Upper lobe of left lung (tissue), 6 donors: ENCODE measurements at regions not wholly inside any gene's neighbourhood (a gene's known extent, or its start where the extent isn't known, plus 50 kb on each side); places are given as distances from the start of the nearest gene placed in this dataset.

Experiments used
- ATAC-seq, 2 donors: fragments of 200-7000 bp; cut with Tn5 transposase; one replicate each; pipeline ENCODE4 v1.9.1; 2022; ENCODE audit warnings: mild to moderate bottlenecking in 2 of 2, moderate library complexity in 2 of 2; ENCODE audit not compliant: low FRiP score in 2 of 2
- DNase-seq, 2 donors: peaks; one replicate each; pipeline ENCODE4 v3.0.0-alpha.2; 2019 to 2020
- H3K27ac ChIP-seq, 4 donors: fragments of 200-600 bp; sonication (generic); one replicate each; pipeline ENCODE4 v1.5.1; 2016 to 2019
- H3K27me3 ChIP-seq, 4 donors: fragments of 200-600 bp; sonication (generic); one replicate each; pipeline ENCODE4 v1.5.1; 2017 to 2019
- H3K36me3 ChIP-seq, 4 donors: fragments of 200-600 bp; sonication (generic); one replicate each; pipeline ENCODE4 v1.5.1; 2016 to 2019
- H3K4me1 ChIP-seq, 4 donors: fragments of 200-600 bp; sonication (generic); one replicate each; pipeline ENCODE4 v1.5.1; 2018 to 2019
- H3K4me3 ChIP-seq, 4 donors: fragments of 200-600 bp; sonication (generic); one replicate each; pipeline ENCODE4 v1.5.1; 2017 to 2019; ENCODE audit warnings: mild to moderate bottlenecking in 2 of 4, moderate library complexity in 1 of 4
- H3K9me3 ChIP-seq, 4 donors: fragments of 200-600 bp; sonication (generic); one replicate each; pipeline ENCODE4 v1.5.1; 2018 to 2019
- CTCF ChIP-seq, 6 experiments: fragments of 450-650 bp in 4 of 6; fragments of 200-600 bp in 2 of 6; sonication (generic) in 2 of 6; IDR thresholded peaks; one replicate each; pipeline ENCODE4 v1.5.1; 2016 to 2019; ENCODE audit warnings: antibody characterized with exemption in 6 of 6
- EP300 ChIP-seq, 4 donors: sonication (generic); formaldehyde crosslinking; IDR thresholded peaks; one replicate each; pipeline ENCODE4 v1.5.1; 2017; ENCODE audit warnings: antibody characterized with exemption in 4 of 4, control low read depth in 2 of 4
- POLR2A ChIP-seq, 4 donors: fragments of 450-650 bp; IDR thresholded peaks; one replicate each; pipeline ENCODE4 v1.5.1; 2016 to 2017; ENCODE audit warnings: antibody characterized with exemption in 4 of 4, mild to moderate bottlenecking in 2 of 4
- POLR2AphosphoS5 ChIP-seq, 2 donors: sonication (generic); formaldehyde crosslinking; IDR thresholded peaks; one replicate each; pipeline ENCODE4 v1.5.1; 2017; ENCODE audit warnings: antibody characterized with exemption in 2 of 2
- WGBS, 2 donors: methylation state at CpG; one replicate each; pipeline ENCODE4 v1.1.5; 2017 to 2018; 5-methylcytosine and 5-hydroxymethylcytosine counted together
- donor health status: DM: no; HTN: no; CAD: no; lungs with moderate emphysema.
- donor health status: DM: no; HTN: yes; CAD: no; lungs with severe emphysema.

- H3K4me3 ChIP-seq: no peak overlapping the region
- no peaks in the 10 kb centered on the region for H3K27me3 ChIP-seq
- H3K9me3 ChIP-seq: no peaks in the 10 kb centered on the region
- DNase-seq (no peak), ATAC-seq (no peak)
- 87 to 92% methylated on average over 4 of the region's 4 CpGs for WGBS, 2 donors
- no peaks in the 10 kb centered on the region for H3K4me1 ChIP-seq
- no peak for TF ChIP-seq POLR2AphosphoS5 (IDR thresholded peaks at IDR 0.05)
- TF ChIP-seq EP300 (IDR thresholded peaks at IDR 0.05): no peak
- no peak for TF ChIP-seq POLR2A (IDR thresholded peaks at IDR 0.05)
- TF ChIP-seq CTCF (IDR thresholded peaks at IDR 0.05): no peak
- no peak overlapping the region for H3K27ac ChIP-seq
- H3K36me3 ChIP-seq: no peaks in the 10 kb centered on the region
These were observed 695.3 kb downstream of the KCNA4 start for GRCh38 chr11:29321293-29322132.

DNA sequence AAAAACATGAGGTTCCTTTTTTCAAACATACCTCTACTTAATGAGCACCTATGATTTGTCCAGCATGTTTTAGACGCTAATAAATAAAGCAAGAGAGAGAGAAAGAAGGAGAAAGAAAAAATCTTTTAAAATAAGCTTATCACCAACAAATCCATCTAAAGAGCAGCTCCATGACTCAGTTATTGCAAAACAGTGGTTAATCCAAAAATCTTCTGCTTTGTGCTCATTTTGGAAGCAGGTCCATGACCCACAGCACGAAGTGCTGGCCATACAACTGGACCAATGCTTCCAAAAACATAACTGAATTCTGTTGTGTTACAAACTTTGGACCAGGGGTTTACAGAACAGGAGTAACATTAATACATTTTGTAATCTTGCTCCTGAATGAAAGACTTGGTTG lies 696.6 kb downstream of the KCNA4 start:
- Histone ChIP-seq H3K4me3 (no peak overlapping the region), H3K27me3 (no peaks in the 10 kb centered on the region), H3K9me3 (no peaks in the 10 kb centered on the region), H3K27ac (no peak overlapping the region), H3K36me3 (no peaks in the 10 kb centered on the region), H3K4me1 (no peaks in the 10 kb centered on the region)
- ATAC-seq: no peak
- WGBS, 2 donors: 54 to 56% methylated on average over 2 of the region's 2 CpGs
- DNase-seq: no peak
- TF ChIP-seq POLR2A (IDR thresholded peaks at IDR 0.05): no peak
- TF ChIP-seq POLR2AphosphoS5 (IDR thresholded peaks at IDR 0.05): no peak
- no peak for TF ChIP-seq EP300 (IDR thresholded peaks at IDR 0.05)
- no peak for TF ChIP-seq CTCF (IDR thresholded peaks at IDR 0.05)

DNA sequence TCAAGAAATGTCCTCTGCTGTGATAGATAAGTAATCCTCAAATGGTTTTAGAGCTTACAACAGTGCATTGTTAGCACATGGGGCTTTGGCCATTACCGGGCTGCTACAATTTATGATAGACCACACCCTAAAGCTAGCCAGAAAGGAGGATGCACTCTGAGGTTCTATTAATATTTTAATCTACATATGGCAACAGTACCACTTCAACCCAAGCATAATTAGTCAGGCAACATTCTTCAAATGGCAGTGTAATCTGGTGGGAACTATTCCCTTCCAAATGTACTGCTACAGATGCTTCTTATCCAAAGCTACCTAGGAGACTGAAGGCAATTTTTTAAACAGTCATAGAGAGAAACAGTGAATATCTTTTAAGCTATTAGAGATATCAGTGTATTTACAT lies 697.6 kb downstream of the KCNA4 start:
- WGBS, 2 donors: 70 to 78% methylated on average over 1 of the region's 1 CpG
- ATAC-seq: no peak

GRCh38 chr11:29318134-29318845 lies 698.5 kb downstream of the KCNA4 start:
- ATAC-seq: no peak
- H3K9me3 ChIP-seq: no peaks in the 10 kb centered on the region
- no peaks in the 10 kb centered on the region for H3K4me1 ChIP-seq
- TF ChIP-seq CTCF (IDR thresholded peaks at IDR 0.05): no peak
- TF ChIP-seq EP300 (IDR thresholded peaks at IDR 0.05): no peak
- TF ChIP-seq POLR2AphosphoS5 (IDR thresholded peaks at IDR 0.05): no peak
- no peak for TF ChIP-seq POLR2A (IDR thresholded peaks at IDR 0.05)
- H3K27me3 ChIP-seq: no peaks in the 10 kb centered on the region
- 77 to 78% methylated on average over 3 of the region's 3 CpGs for WGBS, 2 donors
- no peak overlapping the region for H3K4me3 ChIP-seq
- H3K36me3 ChIP-seq: no peaks in the 10 kb centered on the region
- no peak for DNase-seq
- H3K27ac ChIP-seq: no peak overlapping the region

More for the DNA sequence above, 697.6 kb downstream of the KCNA4 start:
- H3K4me1 ChIP-seq: no peaks in the 10 kb centered on the region
- H3K27ac ChIP-seq: no peak overlapping the region
- H3K9me3 ChIP-seq: no peaks in the 10 kb centered on the region
- H3K4me3 ChIP-seq: no peak overlapping the region
- no peaks in the 10 kb centered on the region for H3K36me3 ChIP-seq
- TF ChIP-seq POLR2AphosphoS5 (IDR thresholded peaks at IDR 0.05) (no peak), EP300 (IDR thresholded peaks at IDR 0.05) (no peak), POLR2A (IDR thresholded peaks at IDR 0.05) (no peak), CTCF (IDR thresholded peaks at IDR 0.05) (no peak)
- DNase-seq: no peak
- H3K27me3 ChIP-seq: no peaks in the 10 kb centered on the region
